GM21576 (cell line): ENCODE measurements at regions not wholly inside any gene's neighbourhood (a gene's known extent, or its start where the extent isn't known, plus 50 kb on each side); places are given as distances from the start of the nearest gene placed in this dataset.
"Not testable (repeated sequence)": the region's sequence is repeated elsewhere in the genome, so short reads cannot be mapped to it uniquely, and the experiment has no call there.

Experiments used
- ATAC-seq: cut with Tn5 transposase; IDR thresholded peaks from one replicate; pipeline ENCODE4 v1.9.1; 2021; ENCODE audit warnings: mild to moderate bottlenecking, moderate library complexity; ENCODE audit not compliant: unreplicated experiment

- ATAC-seq: no peak
Measured at GRCh38 chr14:53378142-53378541, 225.0 kb upstream of the DDHD1 start.

- ATAC-seq: no peak
Measured at GRCh38 chr14:53376064-53376463, 222.9 kb upstream of the DDHD1 start.

- ATAC-seq: no peak
Measured at GRCh38 chr14:53375599-53375998, 222.5 kb upstream of the DDHD1 start.

- no peak for ATAC-seq
Measured at GRCh38 chr14:53368711-53369201, 215.6 kb upstream of the DDHD1 start.

GRCh38 chr14:53368066-53368465, 214.9 kb upstream of the DDHD1 start:
- ATAC-seq: no peak

- ATAC-seq: no peak
Measured at GRCh38 chr14:53367644-53368026, 214.5 kb upstream of the DDHD1 start.

GRCh38 chr14:53365486-53366130, 212.5 kb upstream of the DDHD1 start:
- ATAC-seq: no peak

- ATAC-seq: not testable (repeated sequence)
Measured at GRCh38 chr14:53362916-53363315, 209.8 kb upstream of the DDHD1 start.

- no peak for ATAC-seq
Measured at GRCh38 chr14:53360829-53361228, 207.7 kb upstream of the DDHD1 start.

GRCh38 chr14:53358166-53358565, 205.0 kb upstream of the DDHD1 start:
- no peak for ATAC-seq

- no peak for ATAC-seq
Measured at GRCh38 chr14:53356361-53357150, 203.4 kb upstream of the DDHD1 start.

GRCh38 chr14:53355581-53356112, 202.5 kb upstream of the DDHD1 start:
- no peak for ATAC-seq

GRCh38 chr14:53354336-53354735, 201.2 kb upstream of the DDHD1 start:
- no peak for ATAC-seq

- no peak for ATAC-seq
Measured at GRCh38 chr14:53350866-53351265, 197.7 kb upstream of the DDHD1 start.

- no peak for ATAC-seq
Measured at GRCh38 chr14:53350429-53350828, 197.3 kb upstream of the DDHD1 start.

GRCh38 chr14:53346988-53347387, 193.9 kb upstream of the DDHD1 start:
- no peak for ATAC-seq

- ATAC-seq: no peak
Measured at GRCh38 chr14:53341324-53341723, 188.2 kb upstream of the DDHD1 start.

- no peak for ATAC-seq
Measured at GRCh38 chr14:53338192-53338591, 185.1 kb upstream of the DDHD1 start.

- no peak for ATAC-seq
Measured at GRCh38 chr14:53336729-53337128, 183.6 kb upstream of the DDHD1 start.

GRCh38 chr14:53333809-53334208, 180.7 kb upstream of the DDHD1 start:
- ATAC-seq: no peak

- ATAC-seq: no peak
Measured at GRCh38 chr14:53331921-53332320, 178.8 kb upstream of the DDHD1 start.

- ATAC-seq: no peak
Measured at GRCh38 chr14:53331247-53331646, 178.1 kb upstream of the DDHD1 start.
